B cell (primary cell): ENCODE measurements at regions not wholly inside any gene's neighbourhood (a gene's known extent, or its start where the extent isn't known, plus 50 kb on each side); places are given as distances from the start of the nearest gene placed in this dataset.

Experiments used
- EZH2 ChIP-seq: IDR thresholded peaks from 2 replicates; pipeline ENCODE4 v1.6.1; 2012; ENCODE audit warnings: borderline replicate concordance, low read depth, mild to moderate bottlenecking, moderate library complexity, low read length; ENCODE audit not compliant: insufficient read depth, poor library complexity, severe bottlenecking
- TF ChIP-seq, protein P1 (sequence below): fragments of 200-600 bp; IDR thresholded peaks from one replicate; pipeline ENCODE4 v1.8.0; 2022; ENCODE audit warnings: antibody characterized with exemption, mild to moderate bottlenecking

DNA sequence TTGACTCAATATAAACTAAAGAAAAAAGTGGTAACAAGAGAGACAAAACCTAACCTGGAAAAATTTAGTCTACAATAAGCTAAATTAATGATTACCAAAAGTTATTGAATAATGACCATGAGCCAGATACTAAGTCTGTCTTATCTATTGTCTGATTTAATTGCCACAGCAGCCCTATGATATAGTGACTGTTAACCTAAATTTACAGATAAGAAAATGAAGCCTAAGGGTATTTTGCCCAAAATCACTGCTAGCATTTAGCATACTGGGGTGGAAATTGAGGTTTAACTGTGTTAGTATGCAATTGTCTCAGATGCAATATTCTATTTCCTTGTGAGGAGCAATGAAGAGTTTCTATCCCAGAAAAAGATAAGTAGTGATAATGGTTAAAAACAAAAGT, 361.0 kb upstream of the EYS start:
- no peak for TF ChIP-seq EZH2
- TF ChIP-seq, protein P1, sequence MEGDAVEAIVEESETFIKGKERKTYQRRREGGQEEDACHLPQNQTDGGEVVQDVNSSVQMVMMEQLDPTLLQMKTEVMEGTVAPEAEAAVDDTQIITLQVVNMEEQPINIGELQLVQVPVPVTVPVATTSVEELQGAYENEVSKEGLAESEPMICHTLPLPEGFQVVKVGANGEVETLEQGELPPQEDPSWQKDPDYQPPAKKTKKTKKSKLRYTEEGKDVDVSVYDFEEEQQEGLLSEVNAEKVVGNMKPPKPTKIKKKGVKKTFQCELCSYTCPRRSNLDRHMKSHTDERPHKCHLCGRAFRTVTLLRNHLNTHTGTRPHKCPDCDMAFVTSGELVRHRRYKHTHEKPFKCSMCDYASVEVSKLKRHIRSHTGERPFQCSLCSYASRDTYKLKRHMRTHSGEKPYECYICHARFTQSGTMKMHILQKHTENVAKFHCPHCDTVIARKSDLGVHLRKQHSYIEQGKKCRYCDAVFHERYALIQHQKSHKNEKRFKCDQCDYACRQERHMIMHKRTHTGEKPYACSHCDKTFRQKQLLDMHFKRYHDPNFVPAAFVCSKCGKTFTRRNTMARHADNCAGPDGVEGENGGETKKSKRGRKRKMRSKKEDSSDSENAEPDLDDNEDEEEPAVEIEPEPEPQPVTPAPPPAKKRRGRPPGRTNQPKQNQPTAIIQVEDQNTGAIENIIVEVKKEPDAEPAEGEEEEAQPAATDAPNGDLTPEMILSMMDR, result no peak
